HEK293 (cell line): ENCODE measurements at regions not wholly inside any gene's neighbourhood (a gene's known extent, or its start where the extent isn't known, plus 50 kb on each side); places are given as distances from the start of the nearest gene placed in this dataset.

Experiments used
- MZF1 ChIP-seq: fragments of 450-650 bp; formaldehyde crosslinking; IDR thresholded peaks from 2 replicates; pipeline ENCODE4 v1.5.1; 2017; ENCODE audit warnings: missing biosample characterization, missing genetic modification characterization, borderline replicate concordance
- ZBTB17 ChIP-seq: fragments of 450-650 bp; formaldehyde crosslinking; IDR thresholded peaks from 2 replicates; pipeline ENCODE4 v1.5.1; 2016; ENCODE audit warnings: missing biosample characterization, missing genetic modification characterization
- ZFP3 ChIP-seq: fragments of 450-650 bp; formaldehyde crosslinking; IDR thresholded peaks from 2 replicates; pipeline ENCODE4 v1.5.1; 2016; ENCODE audit warnings: low read depth, missing biosample characterization, missing genetic modification characterization
- ZFP37 ChIP-seq: fragments of 450-650 bp; formaldehyde crosslinking; IDR thresholded peaks from 2 replicates; pipeline ENCODE4 v1.5.1; 2016; ENCODE audit warnings: missing biosample characterization, missing genetic modification characterization
- ZNF121 ChIP-seq: fragments of 450-650 bp; formaldehyde crosslinking; IDR thresholded peaks from 2 replicates; pipeline ENCODE4 v1.5.1; 2016; ENCODE audit warnings: missing biosample characterization, missing genetic modification characterization
- ZNF174 ChIP-seq: fragments of 450-650 bp; formaldehyde crosslinking; IDR thresholded peaks from 2 replicates; pipeline ENCODE4 v1.5.0; 2017; ENCODE audit warnings: missing biosample characterization, mild to moderate bottlenecking, missing genetic modification characterization
- ZNF510 ChIP-seq: fragments of 450-650 bp; formaldehyde crosslinking; IDR thresholded peaks from 2 replicates; pipeline ENCODE4 v1.5.1; 2018; ENCODE audit warnings: mild to moderate bottlenecking, missing genetic modification characterization, missing biosample characterization; ENCODE audit not compliant: insufficient replicate concordance
- ZNF529 ChIP-seq: fragments of 450-650 bp; formaldehyde crosslinking; IDR thresholded peaks from 2 replicates; pipeline ENCODE4 v1.5.1; 2017; ENCODE audit warnings: missing genetic modification characterization, missing biosample characterization; ENCODE audit not compliant: insufficient replicate concordance
- TF ChIP-seq, protein P1 (sequence below): fragments of 450-650 bp; formaldehyde crosslinking; IDR thresholded peaks from 2 replicates; pipeline ENCODE4 v1.5.1; 2016; ENCODE audit warnings: missing biosample characterization, missing genetic modification characterization

DNA sequence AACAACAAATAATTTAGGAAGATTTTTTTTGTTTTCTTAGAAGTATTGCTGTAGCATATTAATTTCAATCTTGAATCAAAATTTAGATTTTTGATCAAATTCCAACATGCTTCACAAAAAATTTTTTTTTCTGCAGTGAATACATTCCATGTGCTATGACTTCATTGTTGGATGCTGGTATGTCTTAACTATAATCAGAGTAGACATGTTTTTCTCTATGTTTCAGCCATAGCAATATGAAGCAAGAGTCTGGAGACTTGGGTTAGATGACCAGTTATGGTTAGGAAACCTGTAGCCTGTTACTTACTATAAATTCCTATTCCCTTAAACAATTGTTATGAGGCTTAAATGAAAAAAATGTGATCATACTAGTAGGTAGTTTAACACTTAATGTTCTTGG, 176.1 kb upstream of the CHL1 start:
- TF ChIP-seq, protein P1, sequence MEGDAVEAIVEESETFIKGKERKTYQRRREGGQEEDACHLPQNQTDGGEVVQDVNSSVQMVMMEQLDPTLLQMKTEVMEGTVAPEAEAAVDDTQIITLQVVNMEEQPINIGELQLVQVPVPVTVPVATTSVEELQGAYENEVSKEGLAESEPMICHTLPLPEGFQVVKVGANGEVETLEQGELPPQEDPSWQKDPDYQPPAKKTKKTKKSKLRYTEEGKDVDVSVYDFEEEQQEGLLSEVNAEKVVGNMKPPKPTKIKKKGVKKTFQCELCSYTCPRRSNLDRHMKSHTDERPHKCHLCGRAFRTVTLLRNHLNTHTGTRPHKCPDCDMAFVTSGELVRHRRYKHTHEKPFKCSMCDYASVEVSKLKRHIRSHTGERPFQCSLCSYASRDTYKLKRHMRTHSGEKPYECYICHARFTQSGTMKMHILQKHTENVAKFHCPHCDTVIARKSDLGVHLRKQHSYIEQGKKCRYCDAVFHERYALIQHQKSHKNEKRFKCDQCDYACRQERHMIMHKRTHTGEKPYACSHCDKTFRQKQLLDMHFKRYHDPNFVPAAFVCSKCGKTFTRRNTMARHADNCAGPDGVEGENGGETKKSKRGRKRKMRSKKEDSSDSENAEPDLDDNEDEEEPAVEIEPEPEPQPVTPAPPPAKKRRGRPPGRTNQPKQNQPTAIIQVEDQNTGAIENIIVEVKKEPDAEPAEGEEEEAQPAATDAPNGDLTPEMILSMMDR (tag by site-specific recombination), result no peak
- TF ChIP-seq ZNF121 (no peak), ZFP37 (tag by site-specific recombination) (no peak), ZNF174 (tag by site-specific recombination) (no peak), ZNF529 (tag by site-specific recombination) (no peak), ZFP3 (tag by site-specific recombination) (no peak), MZF1 (tag by site-specific recombination) (no peak), ZNF510 (tag by site-specific recombination) (no peak), ZBTB17 (tag by site-specific recombination) (no peak)
